GM19372 (cell line): ENCODE measurements at regions not wholly inside any gene's neighbourhood (a gene's known extent, or its start where the extent isn't known, plus 50 kb on each side); places are given as distances from the start of the nearest gene placed in this dataset.
"Not testable (repeated sequence)": the region's sequence is repeated elsewhere in the genome, so short reads cannot be mapped to it uniquely, and the experiment has no call there.

Experiments used
- ATAC-seq: cut with Tn5 transposase; IDR thresholded peaks from one replicate; pipeline ENCODE4 v1.9.1; 2021; ENCODE audit warnings: mild to moderate bottlenecking, low read depth, moderate library complexity; ENCODE audit not compliant: unreplicated experiment

- no peak for ATAC-seq
Observed at GRCh38 chr3:80676261-80676660, 908.5 kb upstream of the ROBO1 start.

- ATAC-seq = no peak
Observed at GRCh38 chr3:80675790-80676189, 908.0 kb upstream of the ROBO1 start.

DNA sequence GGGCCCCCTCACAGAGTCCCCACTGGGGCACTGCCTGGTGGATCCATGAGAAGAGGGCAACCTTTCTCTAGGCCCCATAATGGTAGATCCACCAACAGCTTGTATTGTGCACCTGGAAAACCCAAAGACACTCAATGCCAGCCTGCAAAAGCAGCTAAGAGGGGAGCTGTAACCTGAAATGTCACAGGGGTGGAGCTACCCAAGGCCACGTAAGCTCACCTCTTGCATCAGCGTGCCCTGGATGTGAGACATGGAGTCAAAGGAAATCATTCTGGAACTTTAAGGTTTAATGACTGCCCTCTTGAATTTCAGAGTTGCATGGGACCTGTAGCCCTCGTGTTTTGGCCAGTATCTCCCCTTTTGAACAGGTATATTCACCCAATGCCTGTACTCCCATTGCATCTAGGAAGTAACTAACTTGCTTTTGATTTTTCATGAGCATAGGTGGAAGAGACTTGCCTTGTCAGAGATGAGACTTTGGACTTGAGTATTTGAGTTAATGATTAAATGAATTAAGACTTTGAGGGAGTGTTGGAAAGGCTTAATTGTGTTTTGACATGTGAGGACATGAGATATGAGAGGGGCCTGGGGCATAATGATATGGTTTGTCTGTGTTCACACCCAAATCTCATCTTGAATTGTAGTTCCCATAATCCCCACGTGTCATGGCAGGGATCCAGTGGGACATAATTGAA is 900.9 kb upstream of the ROBO1 start:
- no peak for ATAC-seq

GRCh38 chr3:80668100-80668499 is 900.3 kb upstream of the ROBO1 start:
- no peak for ATAC-seq

DNA sequence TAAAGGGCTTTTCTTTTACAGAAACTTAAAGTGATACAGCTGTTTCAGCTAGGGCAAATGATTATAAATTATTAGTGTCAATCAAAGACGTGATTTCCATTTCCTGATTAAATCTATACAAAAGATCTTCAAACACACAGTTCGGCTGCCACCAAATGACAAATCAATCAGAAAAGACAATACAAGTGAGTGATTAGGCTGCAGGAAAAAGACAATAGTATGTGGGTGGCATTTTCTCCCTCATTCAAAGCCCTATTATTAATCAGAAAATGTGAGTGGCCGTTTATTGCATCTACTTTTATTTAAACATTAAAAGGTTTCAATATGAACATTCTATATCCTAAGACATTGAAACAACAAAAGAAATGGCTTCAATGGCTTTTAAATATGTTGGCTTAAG is 895.6 kb upstream of the ROBO1 start:
- ATAC-seq = no peak

DNA sequence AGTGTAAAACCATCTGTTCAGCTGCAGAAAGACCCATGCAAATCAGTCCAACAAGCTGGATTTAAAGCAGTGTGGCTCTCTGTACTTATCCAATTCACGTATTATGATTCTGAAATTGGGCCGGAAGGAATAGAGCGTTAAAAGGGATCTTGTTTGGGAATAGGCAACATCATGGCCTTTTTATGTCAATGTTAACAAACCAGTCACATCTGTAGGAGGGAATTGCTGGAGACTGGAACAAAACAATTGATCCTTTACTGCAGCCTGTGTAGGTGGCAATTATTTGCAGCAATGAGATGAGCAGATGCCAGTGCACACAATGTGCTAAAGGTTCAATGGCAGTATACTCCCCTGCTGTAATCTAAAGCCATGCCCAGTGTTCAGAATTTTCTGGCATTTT is 887.4 kb upstream of the ROBO1 start:
- no peak for ATAC-seq

- ATAC-seq = no peak
Observed at GRCh38 chr3:80649170-80649569, 881.4 kb upstream of the ROBO1 start.

DNA sequence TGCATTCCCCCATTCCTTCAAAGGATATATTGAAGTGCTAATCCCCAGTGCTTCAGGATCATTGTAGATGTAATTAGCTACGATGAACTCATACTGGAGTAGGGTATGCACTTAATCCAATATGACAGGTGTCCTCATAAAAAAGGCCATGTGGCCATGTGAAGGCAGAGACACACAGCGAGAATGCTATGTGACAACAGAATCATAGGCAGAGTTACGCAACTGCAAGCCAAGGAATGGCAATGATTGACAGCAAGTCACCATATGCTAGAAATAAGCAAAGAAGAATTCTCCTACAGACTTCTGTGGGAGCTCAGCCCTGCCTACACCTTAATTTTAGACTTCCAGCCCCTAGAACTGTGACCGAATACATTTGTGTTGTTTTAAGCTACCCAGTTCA is 875.6 kb upstream of the ROBO1 start:
- ATAC-seq = no peak

DNA sequence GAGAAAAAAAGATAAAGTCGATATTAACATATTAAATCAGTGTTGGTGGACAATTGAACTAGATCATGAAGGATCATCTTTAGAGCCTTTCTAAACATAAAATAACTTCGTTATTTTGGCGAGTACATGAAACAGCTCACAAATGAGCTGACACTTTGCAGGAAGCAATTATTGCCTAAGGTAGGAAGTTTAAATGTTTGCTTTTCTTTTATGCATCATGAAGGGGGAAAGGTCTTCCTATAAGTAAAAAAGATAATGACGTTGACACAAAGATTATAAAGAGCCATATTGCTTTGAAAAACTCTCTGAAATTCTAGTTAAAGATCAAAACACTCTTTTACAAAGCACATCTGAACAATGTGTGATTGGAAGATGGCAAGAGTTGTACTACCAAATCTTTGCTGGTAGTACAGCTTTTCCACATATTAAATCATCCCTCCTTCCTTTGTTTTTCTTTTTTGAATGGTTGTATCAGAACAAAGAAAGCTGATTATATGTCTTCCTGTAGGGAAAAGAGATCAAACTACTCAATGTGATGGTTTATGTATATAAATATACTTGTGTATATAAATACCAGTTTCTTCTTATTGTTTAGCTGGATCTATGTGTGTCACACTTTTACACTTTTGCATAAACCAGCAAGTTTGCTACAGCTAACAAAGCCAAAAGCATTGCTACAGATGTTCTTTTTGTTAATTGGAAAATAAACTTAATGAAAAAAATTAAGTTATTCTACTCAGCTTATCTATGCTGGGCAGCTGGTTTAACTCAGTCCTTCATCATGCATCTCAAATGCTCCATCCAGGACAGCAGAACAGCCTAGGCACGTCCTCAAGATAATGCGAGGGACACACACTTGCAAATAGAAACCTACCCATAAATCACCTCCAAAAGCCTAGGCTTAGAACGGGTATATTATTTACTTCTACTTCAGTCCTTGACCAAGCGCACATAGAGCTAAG is 850.8 kb upstream of the ROBO1 start:
- ATAC-seq = no peak

- ATAC-seq = no peak
Observed at GRCh38 chr3:80612366-80612765, 844.6 kb upstream of the ROBO1 start.

DNA sequence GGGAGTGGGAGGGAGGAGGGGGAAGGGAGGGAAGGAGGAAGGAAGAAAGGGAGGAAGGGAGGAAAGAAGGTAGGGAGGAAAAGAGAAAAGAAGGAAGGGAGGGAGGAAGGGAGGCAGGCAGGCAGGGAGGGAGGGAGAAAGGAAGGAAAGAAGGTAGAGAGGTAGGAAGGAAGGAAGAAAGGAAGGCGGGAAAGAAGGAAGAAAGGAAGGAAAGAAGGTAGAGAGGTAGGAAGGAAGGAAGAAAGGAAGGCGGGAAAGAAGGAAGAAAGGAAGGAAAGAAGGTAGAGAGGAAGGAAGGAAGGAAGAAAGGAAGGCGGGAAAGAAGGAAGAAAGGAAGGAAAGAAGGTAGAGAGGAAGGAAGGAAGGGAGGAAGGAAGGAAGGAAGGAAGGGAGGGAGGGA is 840.3 kb upstream of the ROBO1 start:
- not testable (repeated sequence) for ATAC-seq

- ATAC-seq = no peak
Observed at GRCh38 chr3:80606073-80606472, 838.3 kb upstream of the ROBO1 start.

- ATAC-seq = no peak
Observed at GRCh38 chr3:80601479-80601878, 833.7 kb upstream of the ROBO1 start.

DNA sequence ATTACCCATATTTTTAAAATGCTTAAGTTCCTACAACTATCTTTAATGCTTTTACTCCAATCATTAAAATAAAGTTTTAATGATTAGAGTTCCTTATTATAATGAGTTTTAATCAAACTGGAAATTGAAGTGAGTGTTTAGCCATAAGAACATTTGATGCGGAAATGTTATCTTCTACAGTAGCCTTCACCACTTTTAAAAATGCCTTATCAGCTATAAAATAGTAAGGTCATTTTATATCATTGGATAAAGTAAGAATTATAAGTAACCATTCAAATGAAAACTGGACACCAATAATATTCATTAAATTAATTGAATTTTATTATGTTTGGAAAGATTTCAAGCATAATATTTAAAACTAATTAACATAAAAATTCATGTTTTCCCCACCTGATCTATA is 825.0 kb upstream of the ROBO1 start:
- ATAC-seq = no peak

GRCh38 chr3:80586338-80586737 is 818.5 kb upstream of the ROBO1 start:
- ATAC-seq = no peak

DNA sequence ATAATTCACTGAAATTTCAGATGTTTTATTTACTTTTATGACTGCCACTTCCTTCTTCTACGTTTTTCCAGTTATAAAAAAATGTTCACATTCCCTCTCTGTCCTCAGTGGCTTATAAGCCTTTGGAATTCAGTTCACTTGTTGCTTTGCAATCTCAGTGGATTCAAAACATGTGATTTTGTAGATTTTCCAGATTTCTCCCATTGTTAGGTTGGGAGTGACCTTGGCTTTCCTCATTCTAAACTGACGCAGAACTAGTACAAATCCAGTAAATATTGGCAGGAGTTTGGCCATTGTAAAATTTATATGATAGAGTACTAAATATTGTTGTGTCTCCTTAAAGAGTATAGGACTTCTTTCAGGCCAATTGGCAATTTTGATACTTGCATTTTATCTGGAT is 812.3 kb upstream of the ROBO1 start:
- no peak for ATAC-seq

GRCh38 chr3:80564391-80564790 is 796.6 kb upstream of the ROBO1 start:
- no peak for ATAC-seq

DNA sequence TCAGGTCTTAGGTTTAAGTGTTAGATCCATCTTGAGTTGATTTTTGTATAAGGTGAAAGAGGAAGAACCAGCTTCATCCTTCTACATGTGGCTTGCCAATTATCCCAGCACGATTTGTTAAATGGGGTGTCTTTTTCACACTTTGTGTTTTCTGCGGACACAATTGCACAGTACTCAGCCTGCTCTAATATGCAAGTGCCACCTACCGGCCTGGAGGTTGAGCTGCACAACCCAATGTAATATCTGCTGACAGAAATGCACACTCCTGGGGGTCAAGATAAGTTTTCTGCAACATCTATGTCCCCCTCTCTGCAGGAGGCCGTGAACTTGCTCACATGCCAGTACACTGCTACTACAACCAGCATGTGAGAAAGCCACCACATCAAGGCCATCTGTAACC is 791.9 kb upstream of the ROBO1 start:
- no peak for ATAC-seq

- ATAC-seq = no peak
Observed at GRCh38 chr3:80556763-80557162, 789.0 kb upstream of the ROBO1 start.

DNA sequence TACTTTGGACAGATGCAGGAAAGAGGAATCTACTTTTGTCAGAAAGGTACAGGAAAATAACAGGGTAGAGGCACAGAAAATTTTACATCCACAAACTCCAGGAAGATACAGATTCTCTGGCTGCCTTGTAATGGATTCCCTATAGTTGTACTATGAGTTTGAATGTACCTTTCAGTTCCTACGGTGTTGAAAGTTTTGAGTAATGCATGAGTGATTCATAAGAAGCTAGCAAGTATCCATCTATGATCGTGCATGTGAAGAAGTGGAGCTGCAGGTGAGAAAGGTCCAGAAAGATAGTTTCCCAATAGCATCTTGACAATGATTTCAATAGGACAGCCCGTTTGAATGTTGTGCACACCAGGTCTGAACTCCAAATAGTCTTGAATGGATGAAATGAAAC is 786.5 kb upstream of the ROBO1 start:
- no peak for ATAC-seq

DNA sequence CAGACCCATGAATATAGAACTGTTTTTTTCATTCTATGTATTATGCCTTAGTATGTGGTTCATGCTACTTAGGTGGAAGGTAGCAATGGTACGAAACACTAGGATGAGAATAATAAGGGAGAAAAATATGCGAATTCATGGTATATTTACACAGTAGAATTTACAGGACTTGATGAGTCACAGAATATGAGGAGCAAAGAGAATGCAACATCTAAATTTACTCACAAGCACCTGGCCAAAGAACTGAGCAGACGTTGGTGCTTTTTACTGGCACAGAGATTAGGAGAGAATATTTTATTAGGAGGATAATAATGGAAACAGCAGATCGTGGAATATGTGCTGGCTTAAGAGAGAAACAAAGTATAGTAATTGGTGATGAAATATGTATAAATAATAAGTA is 785.4 kb upstream of the ROBO1 start:
- ATAC-seq = no peak

DNA sequence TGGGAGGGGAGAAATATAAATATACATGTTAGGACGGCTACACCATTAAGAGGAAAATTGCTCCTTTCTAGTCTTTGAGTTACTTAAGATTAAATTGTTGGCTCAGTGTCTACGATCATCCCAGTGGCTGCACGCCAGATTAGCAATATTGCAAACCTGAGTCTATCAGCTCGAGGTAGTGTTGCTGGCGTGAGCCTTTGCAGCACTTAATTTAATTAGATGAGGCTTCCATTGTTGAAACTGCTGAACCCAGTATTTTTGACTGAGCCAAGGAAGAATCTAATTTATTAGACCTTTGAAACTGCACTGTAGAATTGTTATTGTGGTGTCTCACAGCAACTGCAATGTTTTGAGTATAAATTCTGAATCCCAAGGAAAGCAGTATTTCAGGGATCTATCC is 782.4 kb upstream of the ROBO1 start:
- no peak for ATAC-seq
